SK-N-SH (cell line): ENCODE measurements at regions not wholly inside any gene's neighbourhood (a gene's known extent, or its start where the extent isn't known, plus 50 kb on each side); places are given as distances from the start of the nearest gene placed in this dataset.

Experiments
- CTCF ChIA-PET: fragments of 300-600, 350-600 bp; formaldehyde crosslinking; extraction: SDS; loops from one replicate; lab custom pipeline; 2021; lab: Yijun Ruan, JAX
- POLR2A ChIA-PET: fragments of 350-600 bp; sonication (Branson Sonifier 250); formaldehyde crosslinking; extraction: SDS; loops from one replicate; lab custom pipeline; 2020; ENCODE audit warnings: antibody characterized with exemption, inconsistent platforms; lab: Yijun Ruan, JAX
- DNase-seq: peaks from one replicate; pipeline ENCODE4 v3.0.0; 2012
- H2AFZ ChIP-seq: fragments of 200-600 bp; sonication (generic); 2 replicates; pipeline ENCODE4 v1.8.1; 2016; ENCODE audit warnings: antibody characterized with exemption, mild to moderate bottlenecking, low read depth
- H3F3A ChIP-seq: fragments of 200-600 bp; sonication (generic); replicated peaks from 2 replicates; pipeline ENCODE3; 2016; ENCODE audit warnings: antibody characterized with exemption, mild to moderate bottlenecking; ENCODE audit not compliant: insufficient read depth
- H3K27ac ChIP-seq, 2 experiments: fragments of 200-500 bp in 1 of 2; fragments of 200-600 bp in 1 of 2; sonication (Bioruptor generic) in 1 of 2; sonication (generic), shearing (Covaris generic) in 1 of 2; 2 replicates each; pipeline versions ENCODE4 v1.5.1 to v1.6.1; 2014 to 2016; ENCODE audit warnings: low read depth in 2 of 2, inconsistent platforms in 1 of 2, low read length in 1 of 2, mild to moderate bottlenecking in 1 of 2, mixed read lengths in 1 of 2
- H3K27me3 ChIP-seq: fragments of 200-600 bp; sonication (generic), shearing (Covaris generic); 2 replicates; pipeline ENCODE4 v1.6.1; 2016; ENCODE audit warnings: mixed run types; ENCODE audit not compliant: insufficient read depth
- H3K36me3 ChIP-seq, 2 experiments: fragments of 200-500 bp in 1 of 2; fragments of 200-600 bp in 1 of 2; sonication (Bioruptor generic) in 1 of 2; sonication (generic) in 1 of 2; replicated peaks in 1 of 2; 2 replicates each; pipeline versions ENCODE3 to v1.5.1; 2014 to 2016; ENCODE audit warnings: low read length in 1 of 2, mild to moderate bottlenecking in 1 of 2; ENCODE audit not compliant: insufficient read depth in 2 of 2, control insufficient read depth in 1 of 2
- H3K4me1 ChIP-seq, 2 experiments: fragments of 200-500 bp in 1 of 2; fragments of 200-600 bp in 1 of 2; sonication (Bioruptor generic) in 1 of 2; sonication (generic), shearing (Covaris generic) in 1 of 2; 2 replicates each; pipeline versions ENCODE4 v1.5.1 to v1.6.1; 2014 to 2016; ENCODE audit warnings: low read depth in 1 of 2, low read length in 1 of 2, mixed run types in 1 of 2; ENCODE audit not compliant: insufficient read depth in 2 of 2, control insufficient read depth in 1 of 2
- H3K4me2 ChIP-seq: fragments of 200-600 bp; sonication (generic), shearing (Covaris generic); 2 replicates; pipeline ENCODE4 v1.6.1; 2017; ENCODE audit warnings: mixed run types
- H3K4me3 ChIP-seq, 2 experiments: fragments of 200-500 bp in 1 of 2; fragments of 200-600 bp in 1 of 2; sonication (Bioruptor generic) in 1 of 2; sonication (generic), shearing (Covaris generic) in 1 of 2; 2 replicates each; pipeline versions ENCODE4 v1.5.1 to v1.8.1; 2014 to 2016; ENCODE audit warnings: low read depth in 2 of 2, inconsistent platforms in 1 of 2, low read length in 1 of 2, mild to moderate bottlenecking in 1 of 2, mixed read lengths in 1 of 2, moderate library complexity in 1 of 2
- H3K79me2 ChIP-seq: fragments of 200-600 bp; sonication (generic); 2 replicates; pipeline ENCODE4 v1.8.1; 2017; ENCODE audit warnings: mild to moderate bottlenecking; ENCODE audit not compliant: insufficient read depth
- H3K9ac ChIP-seq: fragments of 200-600 bp; sonication (generic); 2 replicates; pipeline ENCODE4 v1.6.1; 2017; ENCODE audit warnings: mixed run types
- H3K9me2 ChIP-seq: fragments of 200-600 bp; sonication (generic); 2 replicates; pipeline ENCODE4 v1.6.1; 2017; ENCODE audit warnings: mixed run types
- H3K9me3 ChIP-seq: fragments of 200-600 bp; sonication (generic); 2 replicates; pipeline ENCODE4 v1.6.1; 2017; ENCODE audit warnings: mixed run types, mild to moderate bottlenecking, moderate library complexity
- H4K20me1 ChIP-seq: fragments of 200-600 bp; sonication (generic); 2 replicates; pipeline ENCODE4 v1.6.1; 2017; ENCODE audit warnings: mild to moderate bottlenecking, mixed run types; ENCODE audit not compliant: insufficient read depth
- ELF1 ChIP-seq: IDR thresholded peaks from 2 replicates; pipeline ENCODE4 v1.4.0; 2012
- FOXJ3 ChIP-seq: sonication (generic); formaldehyde crosslinking; IDR thresholded peaks from 2 replicates; pipeline ENCODE4 v1.5.1; 2020; ENCODE audit warnings: mild to moderate bottlenecking, missing genetic modification reagents
- FOXM1 ChIP-seq: IDR thresholded peaks from 2 replicates; pipeline ENCODE4 v1.4.0; 2012; ENCODE audit warnings: low read depth, mild to moderate bottlenecking
- JUND ChIP-seq: IDR thresholded peaks from 2 replicates; pipeline ENCODE4 v1.4.0; 2012
- MAX ChIP-seq: IDR thresholded peaks from 2 replicates; pipeline ENCODE4 v1.4.0; 2012; ENCODE audit warnings: low read depth
- MEF2A ChIP-seq: IDR thresholded peaks from 2 replicates; pipeline ENCODE4 v1.4.0; 2012; ENCODE audit warnings: low read depth, borderline replicate concordance
- MXI1 ChIP-seq: IDR thresholded peaks from 2 replicates; pipeline ENCODE4 v1.6.1; 2012; ENCODE audit warnings: mild to moderate bottlenecking, low read depth, low read length, improper control_type of control experiment
- NFIC ChIP-seq: IDR thresholded peaks from 2 replicates; pipeline ENCODE4 v1.4.0; 2012; ENCODE audit warnings: borderline replicate concordance
- PBX3 ChIP-seq: IDR thresholded peaks from 2 replicates; pipeline ENCODE4; 2012
- RCOR1 ChIP-seq: fragments of 150-350 bp; IDR thresholded peaks from 2 replicates; pipeline ENCODE4 v1.6.1; 2017; ENCODE audit warnings: antibody characterized with exemption, low read length
- REST ChIP-seq: IDR thresholded peaks from 2 replicates; pipeline ENCODE4 v1.6.1; 2012; ENCODE audit warnings: mild to moderate bottlenecking, low read depth, low read length, moderate library complexity
- RXRA ChIP-seq: IDR thresholded peaks from 2 replicates; pipeline ENCODE4 v1.4.0; 2012; ENCODE audit warnings: low read depth, mild to moderate bottlenecking, borderline replicate concordance
- SMC3 ChIP-seq: IDR thresholded peaks from 2 replicates; pipeline ENCODE4 v1.6.1; 2012; ENCODE audit warnings: low read depth, low read length, improper control_type of control experiment
- TCF12 ChIP-seq: IDR thresholded peaks from 2 replicates; pipeline ENCODE4 v1.4.0; 2012
- TEAD4 ChIP-seq: IDR thresholded peaks from 2 replicates; pipeline ENCODE4 v1.4.0; 2012; ENCODE audit warnings: mild to moderate bottlenecking, borderline replicate concordance; ENCODE audit not compliant: insufficient read depth
- USF2 ChIP-seq: fragments of 150-350 bp; IDR thresholded peaks from 2 replicates; pipeline ENCODE4 v1.6.1; 2017; ENCODE audit warnings: antibody characterized with exemption, low read length, low read depth, borderline replicate concordance
- YY1 ChIP-seq: IDR thresholded peaks from 2 replicates; pipeline ENCODE4 v1.4.0; 2012; ENCODE audit warnings: low read depth, mild to moderate bottlenecking
- ZBTB33 ChIP-seq: IDR thresholded peaks from 2 replicates; pipeline ENCODE4 v1.4.0; 2012; ENCODE audit warnings: low read depth, borderline replicate concordance
- WGBS: methylation state at CpG from one replicate; pipeline ENCODE4 v1.1.6; 2017; ENCODE audit warnings: low lambda C conversion rate; 5-methylcytosine and 5-hydroxymethylcytosine counted together

- no peaks in the 10 kb centered on the region for H3K79me2 ChIP-seq
- WGBS: 78% methylated on average over 2 of the region's 2 CpGs
- ChIA-PET CTCF (no interaction called here), POLR2A (no interaction called here)
- no peaks in the 10 kb centered on the region for H4K20me1 ChIP-seq
- TF ChIP-seq REST: no peak
- TF ChIP-seq TCF12: no peak
- TF ChIP-seq MAX: no peak
- no peak for TF ChIP-seq NFIC
- no peak for TF ChIP-seq ELF1
- TF ChIP-seq SMC3: no peak
- no peak for TF ChIP-seq RCOR1
- TF ChIP-seq YY1: no peak
- TF ChIP-seq FOXM1: no peak
- TF ChIP-seq FOXJ3 (CRISPR knock-in tag): no peak
- TF ChIP-seq PBX3: no peak
- TF ChIP-seq RXRA: no peak
- no peak for TF ChIP-seq MXI1
- no peak for TF ChIP-seq JUND
- TF ChIP-seq TEAD4: no peak
- TF ChIP-seq ZBTB33: no peak
- TF ChIP-seq MEF2A: no peak
- TF ChIP-seq USF2: no peak
- TF ChIP-seq, all 33 proteins: peak for 0
- Histone ChIP-seq H3K27ac (no peak overlapping the region), H3K36me3 (no peaks in the 10 kb centered on the region), H3K9me2 (peaks cover 3% of the 10 kb centered on the region; the same call in 1 of the 2 replicates), H3F3A (no peaks in the 10 kb centered on the region), H3K9ac (no peak overlapping the region), H3K9me3 (0 out of 2 replicates have a peak, but pooled peaks cover 6% of the 10 kb centered on the region), H2AFZ (no peak overlapping the region), H3K4me3 (no peak overlapping the region), H3K4me1 (peaks cover 0 to 6% of the 10 kb centered on the region in 2 experiments; a peak in 1 of 4 replicates), H3K27me3 (no peaks in the 10 kb centered on the region), H3K4me2 (no peak overlapping the region)
- DNase-seq: no peak
These were observed 463.2 kb upstream of the ROBO1 start for GRCh38 chr3:80230962-80231361.
